HG03469 (cell line): ENCODE measurements at regions not wholly inside any gene's neighbourhood (a gene's known extent, or its start where the extent isn't known, plus 50 kb on each side); places are given as distances from the start of the nearest gene placed in this dataset.

Experiments
- ATAC-seq: cut with Tn5 transposase; IDR thresholded peaks from one replicate; pipeline ENCODE4 v1.9.1; 2021; ENCODE audit warnings: mild to moderate bottlenecking, moderate library complexity, moderate number of reproducible peaks; ENCODE audit not compliant: unreplicated experiment

DNA sequence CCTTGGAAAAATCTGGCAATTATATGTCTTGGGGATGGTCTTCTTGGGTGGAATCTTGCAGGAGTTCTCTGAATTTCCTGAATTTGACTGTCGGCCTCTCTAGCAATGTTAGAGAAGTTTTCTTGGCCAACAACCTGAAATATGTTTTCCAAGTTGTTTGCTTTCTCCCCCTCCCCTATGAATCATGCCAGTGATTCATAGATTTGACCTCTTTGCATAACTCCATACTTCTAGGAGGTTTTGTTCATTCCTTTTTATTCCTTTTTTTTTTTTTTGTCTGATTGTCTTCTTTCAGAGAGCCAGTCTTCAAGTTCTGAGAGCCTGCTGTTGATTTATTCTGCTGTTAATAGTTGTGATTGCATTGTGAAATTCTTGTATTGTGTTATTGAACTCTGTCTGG is 56.7 kb upstream of the SLC44A1 start:
- no peak for ATAC-seq

DNA sequence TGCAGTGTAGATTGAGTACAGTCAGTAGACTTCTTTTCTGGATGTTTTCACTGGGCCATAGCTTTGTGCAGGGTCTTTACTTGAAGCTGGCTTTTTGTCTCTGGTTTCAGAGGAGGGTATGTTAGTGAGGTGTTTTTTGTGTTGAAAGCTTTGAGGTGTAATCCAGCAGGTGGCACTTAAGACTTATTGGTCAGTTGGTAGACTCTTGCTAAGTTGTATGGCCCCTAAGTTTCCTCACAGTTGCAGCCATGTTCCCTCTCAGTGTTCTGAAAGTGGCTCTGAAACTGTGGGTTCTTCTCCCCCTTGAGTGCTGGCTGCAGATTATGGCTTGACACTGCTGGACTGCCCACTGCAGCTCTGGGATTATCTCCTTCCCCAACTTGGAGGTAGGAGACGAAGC is 55.7 kb upstream of the SLC44A1 start:
- ATAC-seq = no peak

DNA sequence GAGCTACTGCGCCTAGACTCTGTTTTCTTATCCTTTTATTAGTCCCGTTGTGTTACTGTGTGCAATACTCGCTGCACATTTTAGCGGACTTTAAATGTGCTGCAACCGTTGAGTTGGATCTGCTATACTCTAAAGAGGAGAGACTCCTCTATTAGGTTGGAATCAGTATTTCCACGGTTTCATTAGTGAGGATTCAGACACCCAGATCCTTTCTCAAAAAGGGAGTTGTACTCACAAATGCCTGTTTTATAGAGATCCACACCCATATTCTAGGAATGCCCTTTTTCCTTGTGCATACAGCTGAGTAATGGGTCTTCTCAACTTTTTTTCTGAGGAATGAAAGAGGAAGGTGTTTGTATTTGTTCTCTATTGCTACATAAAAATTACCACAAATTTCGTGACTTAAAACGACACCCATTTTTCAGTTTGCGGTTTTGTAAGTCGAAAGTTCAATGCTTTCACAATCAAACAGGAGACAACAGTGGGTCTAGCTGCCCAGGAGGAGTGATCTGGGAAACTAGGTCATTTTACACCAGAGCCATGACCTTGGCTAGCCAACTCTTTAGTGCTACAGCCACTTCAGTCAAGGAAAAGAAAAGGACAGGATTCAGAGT is 52.8 kb upstream of the SLC44A1 start:
- ATAC-seq = peak; percentile 64

DNA sequence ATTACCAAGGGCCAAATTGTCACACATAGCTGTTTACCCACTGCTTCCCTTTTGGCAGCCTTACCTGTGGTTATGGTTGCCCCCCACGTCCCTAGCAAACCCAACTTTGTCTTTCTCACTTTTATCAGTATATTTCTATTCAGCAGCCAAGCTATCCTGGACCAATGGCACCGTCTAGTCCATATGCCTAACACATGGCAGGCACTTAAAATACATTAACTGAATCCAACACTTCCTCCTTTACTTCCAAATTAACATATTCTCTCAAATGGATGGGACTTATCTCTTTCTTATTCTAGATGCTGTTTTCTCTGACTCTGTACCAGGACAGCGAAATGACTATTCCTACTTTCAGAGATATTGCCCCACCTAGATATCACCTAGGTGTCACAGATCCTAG is 50.9 kb upstream of the SLC44A1 start:
- no peak for ATAC-seq

DNA sequence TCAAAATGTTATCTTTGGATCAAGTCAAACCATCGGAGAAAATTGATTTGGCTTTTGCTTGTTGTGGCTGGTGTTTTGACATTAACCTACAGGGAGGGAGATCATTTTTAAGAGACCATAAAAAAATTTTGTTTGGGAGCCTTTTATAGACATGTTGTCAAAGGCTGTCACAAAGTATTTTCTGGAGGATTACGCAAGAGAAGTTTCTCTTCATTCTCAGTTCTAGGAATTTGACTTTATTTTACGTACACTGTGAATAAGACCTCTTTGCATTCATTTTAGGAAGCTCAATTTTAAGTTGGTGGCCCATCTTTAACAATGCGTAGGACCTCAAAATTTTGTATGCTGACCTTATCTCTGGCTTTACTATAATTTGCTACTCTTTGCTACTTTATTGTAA is 50.2 kb upstream of the SLC44A1 start:
- no peak for ATAC-seq
